ENCODE measurements at regions not wholly inside any gene's neighbourhood (a gene's known extent, or its start where the extent isn't known, plus 50 kb on each side); places are given as distances from the start of the nearest gene placed in this dataset.

DNA sequence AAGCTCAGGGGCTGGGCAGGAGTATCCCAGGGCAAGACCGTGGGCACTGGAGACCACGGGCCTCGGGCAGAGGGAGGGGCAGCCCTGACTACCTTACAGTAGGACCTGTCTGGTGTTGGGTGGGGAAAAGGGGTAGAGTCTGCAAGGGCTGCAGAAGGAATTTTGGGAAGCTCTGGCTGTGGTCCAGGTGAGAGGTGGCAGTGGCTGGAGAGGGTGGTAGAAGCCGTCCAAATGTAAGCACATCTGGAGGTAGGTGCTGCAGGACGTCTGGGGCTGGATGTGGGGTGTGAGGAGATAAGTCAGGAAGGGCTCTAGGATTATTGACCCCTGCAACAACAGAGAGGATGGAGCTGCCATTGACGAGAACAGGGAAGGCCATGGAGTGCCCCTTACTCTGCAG is 486.7 kb downstream of the EIPR1 start:
- TF ChIP-seq, protein P1, sequence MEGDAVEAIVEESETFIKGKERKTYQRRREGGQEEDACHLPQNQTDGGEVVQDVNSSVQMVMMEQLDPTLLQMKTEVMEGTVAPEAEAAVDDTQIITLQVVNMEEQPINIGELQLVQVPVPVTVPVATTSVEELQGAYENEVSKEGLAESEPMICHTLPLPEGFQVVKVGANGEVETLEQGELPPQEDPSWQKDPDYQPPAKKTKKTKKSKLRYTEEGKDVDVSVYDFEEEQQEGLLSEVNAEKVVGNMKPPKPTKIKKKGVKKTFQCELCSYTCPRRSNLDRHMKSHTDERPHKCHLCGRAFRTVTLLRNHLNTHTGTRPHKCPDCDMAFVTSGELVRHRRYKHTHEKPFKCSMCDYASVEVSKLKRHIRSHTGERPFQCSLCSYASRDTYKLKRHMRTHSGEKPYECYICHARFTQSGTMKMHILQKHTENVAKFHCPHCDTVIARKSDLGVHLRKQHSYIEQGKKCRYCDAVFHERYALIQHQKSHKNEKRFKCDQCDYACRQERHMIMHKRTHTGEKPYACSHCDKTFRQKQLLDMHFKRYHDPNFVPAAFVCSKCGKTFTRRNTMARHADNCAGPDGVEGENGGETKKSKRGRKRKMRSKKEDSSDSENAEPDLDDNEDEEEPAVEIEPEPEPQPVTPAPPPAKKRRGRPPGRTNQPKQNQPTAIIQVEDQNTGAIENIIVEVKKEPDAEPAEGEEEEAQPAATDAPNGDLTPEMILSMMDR (IDR thresholded peaks at IDR 0.05), result no peak
- no peak for TF ChIP-seq POLR2AphosphoS5 (IDR thresholded peaks at IDR 0.05)
- TF ChIP-seq POLR2A (IDR thresholded peaks at IDR 0.05), result no peak
